GM21381 (cell line): ENCODE measurements at regions not wholly inside any gene's neighbourhood (a gene's known extent, or its start where the extent isn't known, plus 50 kb on each side); places are given as distances from the start of the nearest gene placed in this dataset.

Experiments used
- ATAC-seq: cut with Tn5 transposase; IDR thresholded peaks from one replicate; pipeline ENCODE4 v1.9.1; 2021; ENCODE audit warnings: mild to moderate bottlenecking, moderate library complexity; ENCODE audit not compliant: unreplicated experiment

DNA sequence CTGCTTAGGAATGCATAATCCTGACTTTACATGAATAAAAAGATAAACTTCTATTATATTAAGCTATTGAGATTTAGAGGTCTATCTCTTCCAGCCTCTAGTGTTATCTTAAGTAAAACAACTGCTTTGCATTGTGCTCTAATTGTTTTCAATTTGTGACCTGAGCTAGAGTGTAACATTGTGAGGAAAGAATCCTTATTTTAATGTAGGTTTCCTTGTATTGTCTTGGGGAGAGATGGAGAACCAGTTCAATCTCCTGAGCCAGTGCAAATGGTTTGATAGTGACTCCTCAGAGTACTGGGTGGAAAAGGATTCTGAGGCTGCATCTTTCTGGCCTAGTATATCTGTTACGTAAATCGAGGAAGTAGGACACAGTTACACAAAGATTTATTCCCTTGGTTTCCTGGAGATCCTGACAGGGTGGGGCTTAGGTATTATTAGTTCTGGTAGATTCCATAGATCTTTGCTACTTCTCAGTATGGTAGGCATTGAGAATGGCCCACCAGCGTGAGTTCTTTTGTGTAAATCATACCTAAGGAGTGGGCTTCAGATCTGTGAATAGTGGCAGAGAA lies 683.5 kb upstream of the CCDC179 start:
- no peak for ATAC-seq

DNA sequence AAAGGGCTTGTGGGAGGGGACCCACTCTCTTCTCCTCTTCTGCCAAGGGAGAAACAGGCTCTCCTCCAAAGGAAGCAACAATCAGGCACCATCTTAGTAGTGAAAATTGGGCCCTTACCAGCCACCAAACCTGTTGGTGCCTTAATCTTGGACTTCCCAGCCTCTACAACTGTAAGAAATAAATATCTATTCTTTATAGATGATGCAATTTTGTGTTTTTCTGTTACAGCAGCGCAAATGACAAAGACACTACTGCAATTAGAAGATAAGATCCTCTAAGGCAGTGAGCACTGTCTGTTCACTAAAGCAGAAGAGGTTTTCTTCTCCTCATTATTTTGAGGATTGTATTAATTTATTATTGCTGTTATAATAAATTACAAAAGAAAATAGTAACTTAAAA lies 691.4 kb upstream of the CCDC179 start:
- ATAC-seq = no peak

GRCh38 chr11:23554002-23554401 lies 693.7 kb upstream of the CCDC179 start:
- no peak for ATAC-seq

DNA sequence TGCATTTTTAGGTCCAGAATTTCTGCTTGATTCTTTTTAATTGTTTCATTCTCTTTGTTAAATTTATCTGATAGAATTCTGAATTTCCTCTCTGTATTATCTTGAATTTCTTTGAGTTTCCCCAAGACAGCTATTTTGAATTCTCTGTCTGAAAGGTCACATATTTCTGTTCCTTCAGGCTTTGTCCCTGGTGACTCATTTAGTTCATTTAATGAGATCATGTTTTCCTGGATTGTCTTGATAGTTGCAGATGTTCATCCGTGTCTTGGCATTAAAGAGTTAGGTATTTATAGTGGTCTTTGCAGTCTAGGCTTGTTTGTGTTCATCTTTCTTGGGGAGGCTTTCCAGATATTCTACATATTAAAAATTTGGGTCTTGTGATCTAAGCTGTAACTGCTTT lies 694.8 kb upstream of the CCDC179 start:
- ATAC-seq = no peak

GRCh38 chr11:23556163-23556750 lies 696.0 kb upstream of the CCDC179 start:
- no peak for ATAC-seq

GRCh38 chr11:23563591-23563990 lies 703.3 kb upstream of the CCDC179 start:
- ATAC-seq = no peak

GRCh38 chr11:23564370-23564769 lies 704.1 kb upstream of the CCDC179 start:
- ATAC-seq = no peak

DNA sequence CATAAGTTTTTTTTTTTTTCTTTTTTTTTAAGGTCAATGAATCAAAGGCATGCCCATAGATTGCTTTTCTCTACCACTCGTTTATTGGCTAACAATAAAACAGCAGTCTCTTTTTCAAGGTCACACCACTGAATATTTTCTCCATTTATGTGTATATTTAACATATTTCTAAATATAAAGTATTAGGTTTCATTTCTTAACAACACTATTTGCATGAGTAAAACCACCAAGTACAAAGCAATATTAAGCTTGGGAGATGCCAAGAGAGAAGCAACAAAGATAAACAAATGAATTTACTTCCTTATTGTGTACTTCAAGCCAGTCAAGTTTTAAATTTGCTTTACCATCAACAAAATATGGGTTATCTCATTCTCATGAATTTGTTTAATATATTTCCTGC lies 708.9 kb upstream of the CCDC179 start:
- ATAC-seq = peak; percentile 28

DNA sequence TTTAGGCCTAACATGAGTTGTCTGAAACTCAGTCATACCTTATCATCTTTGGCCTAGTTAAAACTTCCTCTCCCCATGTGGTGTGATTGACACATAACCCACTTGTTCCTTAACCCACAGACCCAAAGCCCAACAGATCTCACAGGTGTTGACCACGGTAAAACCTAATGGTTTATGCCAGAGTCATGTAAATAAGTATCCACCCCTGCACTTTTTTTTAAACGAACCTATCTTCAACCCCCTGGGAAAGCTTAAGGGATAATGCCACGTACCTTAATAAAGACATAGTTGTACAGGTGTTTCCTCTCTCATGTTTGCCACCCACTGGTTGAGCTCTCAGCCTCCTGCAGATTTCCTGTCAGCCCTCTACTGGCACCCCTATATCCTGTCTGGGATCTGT lies 709.3 kb upstream of the CCDC179 start:
- peak; percentile 70 for ATAC-seq

DNA sequence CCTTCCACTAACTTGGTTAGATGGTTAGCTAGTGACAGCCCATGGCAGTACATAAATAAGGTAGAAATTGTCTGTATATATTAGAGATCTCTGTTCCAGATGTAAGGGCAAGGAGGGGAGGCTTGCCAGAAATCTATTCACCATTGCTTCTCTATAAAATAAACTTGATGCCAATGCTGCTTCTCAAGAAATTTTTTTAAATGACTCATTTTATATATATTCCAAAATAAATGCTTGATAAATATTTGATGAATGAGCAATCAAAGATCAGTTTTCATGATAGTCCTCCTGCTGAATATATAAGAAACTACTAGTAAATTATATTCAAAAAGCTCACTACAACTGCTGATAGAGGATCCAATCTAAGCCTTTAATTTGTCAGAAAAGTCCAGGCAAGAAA lies 710.6 kb upstream of the CCDC179 start:
- ATAC-seq = no peak

- no peak for ATAC-seq
These were observed 713.2 kb upstream of the CCDC179 start for GRCh38 chr11:23573429-23573828.

- no peak for ATAC-seq
These were observed 713.9 kb upstream of the CCDC179 start for GRCh38 chr11:23574149-23574548.

DNA sequence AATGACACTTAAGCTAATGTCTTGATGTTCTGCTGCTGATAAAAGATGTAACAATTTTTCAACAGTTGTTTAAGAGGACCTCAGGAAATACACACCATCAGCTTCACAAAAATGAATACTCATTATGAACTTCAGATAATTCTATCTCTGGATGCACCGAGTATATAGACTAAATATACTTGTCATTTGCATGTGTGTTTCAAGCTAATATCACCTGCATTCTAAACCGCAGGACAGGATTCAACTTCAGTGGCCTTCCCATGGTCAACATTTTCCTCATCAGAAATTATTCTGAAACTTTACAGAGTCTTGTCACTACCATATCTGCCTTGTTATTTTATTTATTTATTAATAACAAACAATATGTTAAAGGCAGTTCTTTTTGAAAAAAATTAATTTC lies 717.0 kb upstream of the CCDC179 start:
- ATAC-seq = no peak

DNA sequence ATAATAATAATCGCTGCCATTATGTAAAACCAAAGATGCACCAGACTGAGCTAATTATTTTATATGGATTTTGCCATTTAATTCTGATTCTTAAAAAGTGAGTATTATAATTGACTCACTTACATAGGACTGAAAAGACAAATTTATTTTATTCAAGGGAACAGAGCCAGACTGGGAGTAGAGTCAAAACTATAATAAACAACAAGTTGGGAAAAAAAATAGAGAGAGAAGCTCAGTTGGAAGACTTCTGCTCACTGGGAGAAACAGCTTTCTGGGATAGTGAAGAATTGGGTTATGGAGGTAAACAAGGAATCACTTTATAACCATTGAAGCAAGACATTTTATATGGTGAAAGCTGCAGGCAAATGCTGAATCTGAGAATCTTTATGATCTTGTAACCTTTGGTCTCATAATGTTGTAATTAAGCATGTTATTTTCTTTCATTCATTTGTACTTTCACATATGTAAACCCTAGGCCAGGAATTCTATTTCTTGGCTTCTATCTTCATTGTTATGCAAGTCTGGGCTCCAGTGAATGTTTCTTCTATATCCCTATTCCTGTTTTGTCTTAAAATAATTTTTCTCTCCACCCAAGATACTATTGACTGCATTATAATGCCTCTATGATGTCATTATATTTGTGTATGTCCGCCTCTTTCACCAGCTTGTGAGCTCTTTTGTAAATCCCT lies 725.3 kb upstream of the CCDC179 start:
- ATAC-seq = no peak

DNA sequence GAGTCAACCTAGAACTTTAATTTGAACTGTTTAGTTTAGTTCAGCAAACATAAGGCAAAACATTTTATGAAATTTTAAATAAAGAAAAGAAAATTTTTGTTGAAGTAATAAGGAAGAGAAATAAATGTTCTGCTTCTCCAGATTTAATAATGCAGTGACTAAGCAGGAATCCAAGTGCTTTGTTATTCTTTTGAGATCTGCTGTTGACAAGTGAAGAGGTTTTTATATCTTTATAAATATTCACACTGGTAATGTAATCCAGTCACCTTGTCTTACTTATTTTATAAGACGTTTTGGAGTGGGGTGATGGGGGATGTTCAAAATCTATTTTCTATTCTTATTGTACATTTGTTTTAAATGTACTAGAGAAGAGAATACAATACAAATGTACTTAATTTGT lies 725.9 kb upstream of the CCDC179 start:
- no peak for ATAC-seq

DNA sequence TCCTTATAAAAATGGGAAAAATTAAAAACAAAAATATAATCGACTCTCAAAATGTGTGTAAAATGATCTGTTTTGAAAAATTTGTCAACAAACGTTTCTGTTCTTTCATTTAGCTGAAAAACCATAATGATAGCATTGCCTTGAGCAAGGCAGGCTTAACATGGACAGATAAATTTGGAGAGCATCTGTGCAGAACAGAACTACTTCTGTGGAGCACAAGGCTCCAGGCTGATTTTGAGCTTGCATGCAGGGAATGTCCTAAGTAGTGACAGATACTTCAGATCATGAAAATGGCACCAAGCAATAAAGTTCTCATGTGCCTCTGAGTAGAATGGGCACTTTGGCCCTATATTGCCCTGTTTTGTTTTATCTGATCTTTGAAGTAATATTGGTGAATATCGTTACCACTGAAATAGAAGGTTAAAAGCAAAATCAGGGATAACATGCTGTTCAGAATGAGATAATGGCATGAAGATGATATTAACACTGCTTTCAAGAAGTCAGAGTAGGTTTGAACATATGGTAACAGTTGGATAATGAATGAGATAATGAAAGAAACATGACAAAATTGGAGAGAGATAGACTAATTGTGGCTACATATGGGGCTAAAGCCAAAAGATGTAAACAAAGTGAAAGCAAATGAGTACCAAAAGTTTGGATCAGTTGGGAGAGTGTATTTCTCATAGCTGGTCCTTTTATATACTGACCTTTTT lies 730.5 kb upstream of the CCDC179 start:
- ATAC-seq = no peak

DNA sequence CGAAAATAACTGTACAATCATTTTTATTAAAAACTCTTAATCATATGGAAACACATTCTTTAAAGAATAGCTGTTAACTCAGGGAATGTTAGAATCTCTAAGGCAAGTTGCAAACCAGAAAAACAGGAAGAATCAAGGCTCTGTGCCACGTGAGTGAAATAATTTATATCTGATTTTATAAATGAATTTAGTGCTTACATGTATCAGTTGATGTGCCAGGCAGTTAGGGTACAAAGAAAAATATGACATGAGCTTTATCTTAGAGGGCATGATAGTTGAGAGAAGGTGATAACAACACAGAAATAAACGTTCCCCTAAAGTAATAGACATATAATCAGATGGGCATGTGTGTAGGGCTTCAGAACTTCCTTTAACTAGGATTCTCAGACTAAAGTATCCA lies 734.5 kb upstream of the CCDC179 start:
- ATAC-seq = no peak

DNA sequence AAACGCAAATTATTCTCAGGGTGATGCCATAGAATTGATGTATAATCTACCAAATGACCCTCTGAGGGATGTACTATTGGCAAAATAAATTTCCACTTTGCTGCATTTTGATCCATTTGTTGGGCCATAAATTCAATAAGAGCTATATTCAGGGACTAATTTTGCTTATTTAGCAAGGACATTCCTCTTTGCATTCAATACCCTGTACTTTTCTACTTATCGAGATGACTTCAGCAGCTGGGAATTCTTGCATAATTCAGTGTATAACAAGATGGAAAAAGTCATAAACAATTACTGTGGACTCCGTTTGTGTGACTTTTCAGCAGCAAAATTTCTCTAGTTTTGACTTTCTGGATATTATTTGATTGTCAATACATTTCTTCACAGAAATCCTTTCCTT lies 744.7 kb upstream of the CCDC179 start:
- no peak for ATAC-seq

DNA sequence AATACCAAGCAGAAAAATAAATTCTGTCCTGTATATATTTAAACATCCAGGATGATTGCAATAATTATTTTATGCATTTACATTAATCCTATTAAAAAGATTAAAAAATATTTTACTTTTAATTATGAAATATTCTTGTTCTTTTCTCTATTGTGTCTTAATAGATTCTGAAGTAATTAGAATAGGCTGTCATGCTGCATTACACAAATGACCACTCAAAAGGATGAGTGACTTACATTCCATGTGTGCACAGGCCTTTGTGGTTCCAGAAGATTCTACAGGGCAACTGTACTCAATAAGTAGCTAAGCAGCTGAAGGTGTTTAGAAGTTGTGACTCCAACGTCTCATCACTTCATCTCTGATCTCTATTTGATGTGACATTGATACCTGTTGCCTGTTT lies 745.9 kb upstream of the CCDC179 start:
- no peak for ATAC-seq

GRCh38 chr11:23611726-23612125 lies 751.5 kb upstream of the CCDC179 start:
- no peak for ATAC-seq

- ATAC-seq = no peak
These were observed 760.3 kb upstream of the CCDC179 start for GRCh38 chr11:23620617-23621016.

DNA sequence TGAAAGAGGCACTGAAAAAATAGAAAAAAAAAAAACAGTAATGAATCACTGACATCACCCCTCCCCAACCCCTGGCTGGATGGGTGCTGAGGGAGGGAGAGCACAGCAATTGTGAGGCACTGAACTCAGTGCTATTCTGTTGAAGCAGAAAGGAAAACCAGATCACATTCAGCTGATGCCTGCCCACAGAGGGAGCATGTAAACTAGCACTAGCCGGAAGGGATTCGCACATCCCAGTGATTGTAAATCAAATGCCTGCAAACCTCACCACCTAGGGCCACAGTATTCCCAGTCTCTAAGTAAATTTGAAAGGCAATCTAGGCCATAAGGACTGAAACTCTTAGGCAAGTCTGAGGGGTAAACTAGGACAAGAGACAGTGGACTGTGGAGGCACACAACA lies 772.0 kb upstream of the CCDC179 start:
- no peak for ATAC-seq
